ENCODE measurements at regions not wholly inside any gene's neighbourhood (a gene's known extent, or its start where the extent isn't known, plus 50 kb on each side); places are given as distances from the start of the nearest gene placed in this dataset.

GRCh38 chr4:71663780-71664179 lies 120.1 kb downstream of the GC start:
- no peak for TF ChIP-seq CTCF (optimal IDR thresholded peaks at IDR 0.05 in 1 of 3, IDR thresholded peaks at IDR 0.05 in 1 of 3, conservative IDR thresholded peaks at IDR 0.05 in 1 of 3; ENCODE audit: extremely low read depth in 1 of 3, insufficient read depth in 2 of 3, low read length in 3 of 3)
- no peak for TF ChIP-seq EZH2 (IDR thresholded peaks at IDR 0.05; ENCODE audit: low read length)

All from keratinocyte (primary cell).